Endothelial cell of umbilical vein (primary cell): ENCODE measurements at regions not wholly inside any gene's neighbourhood (a gene's known extent, or its start where the extent isn't known, plus 50 kb on each side); places are given as distances from the start of the nearest gene placed in this dataset.

Source experiments
- BruUV-seq: library from RNA; stranded (reverse); fragments of 400-500 nt; replicated peaks from 2 replicates; lab custom pipeline; 2021; lab: Mats Ljungman, UMichigan
- CTCF ChIA-PET: fragments of 300-600, 350-600 bp; sonication (Branson Sonifier 250); formaldehyde crosslinking; loops from one replicate; lab custom pipeline; 2021; ENCODE audit warnings: antibody characterized with exemption, inconsistent platforms; lab: Charles Lee
- POLR2A ChIA-PET: fragments of 300-600, 350-600 bp; sonication (Branson Sonifier 250); formaldehyde crosslinking; loops from one replicate; lab custom pipeline; 2021; ENCODE audit warnings: antibody characterized with exemption, inconsistent platforms; lab: Charles Lee
- DNase-seq: peaks from one replicate; pipeline ENCODE4 v3.0.0-alpha.2; 2011; ENCODE audit warnings: low read depth, low spot score
- FAIRE-seq: peaks from 2 replicates; lab custom pipeline; 2011; peaks lifted over from hg19 to GRCh38; lab: Jason Lieb, UNC
- H2AFZ ChIP-seq: 2 replicates; pipeline ENCODE4 v1.6.0; 2012; ENCODE audit warnings: low read depth, low read length, control low read depth, inconsistent platforms
- H3K27ac ChIP-seq: 2 replicates; pipeline ENCODE4 v1.5.1; 2011; ENCODE audit warnings: low read depth, mild to moderate bottlenecking, control low read depth, low read length, moderate library complexity; ENCODE audit not compliant: insufficient read depth
- H3K27me3 ChIP-seq, 2 experiments: 2 replicates each; pipeline versions ENCODE4 v1.6.0 to v1.6.1; 2011; ENCODE audit warnings: low read length in 2 of 2, mixed read lengths in 1 of 2; ENCODE audit not compliant: control insufficient read depth in 2 of 2, insufficient read depth in 2 of 2
- H3K36me3 ChIP-seq, 2 experiments: 2 replicates in 1 of 2; 3 replicates in 1 of 2; pipeline ENCODE4 v1.5.1; 2011; ENCODE audit warnings: low read length in 2 of 2, mild to moderate bottlenecking in 1 of 2, moderate library complexity in 1 of 2; ENCODE audit not compliant: control insufficient read depth in 2 of 2, insufficient read depth in 2 of 2; ENCODE audit errors: extremely low read depth in 1 of 2
- H3K4me1 ChIP-seq: 3 replicates; pipeline ENCODE4 v1.5.1; 2011; ENCODE audit warnings: mild to moderate bottlenecking, low read length; ENCODE audit not compliant: control insufficient read depth, insufficient read depth; ENCODE audit errors: extremely low read depth
- H3K4me2 ChIP-seq: 2 replicates; pipeline ENCODE4 v1.6.1; 2011; ENCODE audit warnings: low read length, control low read depth, mixed read lengths; ENCODE audit not compliant: insufficient read depth
- H3K4me3 ChIP-seq, 3 experiments: fragments of 200-600 bp in 1 of 3; sonication (generic), shearing (Covaris generic) in 1 of 3; replicated peaks in 1 of 3; 2 replicates each; pipeline ENCODE4 v1.5.1; 2011 to 2016; ENCODE audit warnings: control low read depth in 3 of 3, low read length in 3 of 3, mild to moderate bottlenecking in 2 of 3, inconsistent platforms in 1 of 3, low read depth in 1 of 3, moderate library complexity in 1 of 3; ENCODE audit not compliant: insufficient read depth in 1 of 3
- H3K79me2 ChIP-seq: 2 replicates; pipeline ENCODE4 v1.6.0; 2012; ENCODE audit warnings: low read length, inconsistent platforms; ENCODE audit not compliant: control insufficient read depth, insufficient read depth
- H3K9ac ChIP-seq: replicated peaks from 2 replicates; pipeline ENCODE3; 2011; ENCODE audit warnings: low read length, control low read depth; ENCODE audit not compliant: insufficient read depth; ENCODE audit errors: extremely low read depth
- H3K9me1 ChIP-seq: replicated peaks from 3 replicates; pipeline ENCODE4 v1.6.0; 2011; ENCODE audit warnings: mild to moderate bottlenecking, low read length; ENCODE audit not compliant: control insufficient read depth, insufficient read depth; ENCODE audit errors: extremely low read depth
- H3K9me3 ChIP-seq: replicated peaks from 2 replicates; pipeline ENCODE4 v1.5.1; 2012; ENCODE audit warnings: low read length, inconsistent platforms; ENCODE audit not compliant: control insufficient read depth, insufficient read depth
- H4K20me1 ChIP-seq: replicated peaks from 2 replicates; pipeline ENCODE3; 2011; ENCODE audit warnings: mild to moderate bottlenecking, low read length; ENCODE audit not compliant: control insufficient read depth, insufficient read depth; ENCODE audit errors: extremely low read depth
- EZH2 ChIP-seq: IDR thresholded peaks from 2 replicates; pipeline ENCODE4 v1.6.1; 2012; ENCODE audit warnings: borderline replicate concordance, low read depth, mild to moderate bottlenecking, moderate library complexity, low read length, inconsistent platforms; ENCODE audit not compliant: severe bottlenecking
- FOS ChIP-seq: IDR thresholded peaks from 2 replicates; pipeline ENCODE4 v1.6.1; 2011; ENCODE audit warnings: mild to moderate bottlenecking, low read length, moderate library complexity, borderline replicate concordance; ENCODE audit not compliant: insufficient read depth
- GATA2 ChIP-seq: IDR thresholded peaks from 2 replicates; pipeline ENCODE4 v1.7.0; 2011; ENCODE audit warnings: low read depth, mild to moderate bottlenecking, moderate library complexity, mixed read lengths, low read length; ENCODE audit not compliant: insufficient read length, insufficient read depth
- JUN ChIP-seq: IDR thresholded peaks from 2 replicates; pipeline ENCODE4 v1.6.1; 2011; ENCODE audit warnings: borderline replicate concordance, low read depth; ENCODE audit not compliant: insufficient read length, insufficient read depth
- MYC ChIP-seq: IDR thresholded peaks from one replicate; pipeline ENCODE4 v1.6.1; 2011; ENCODE audit warnings: mild to moderate bottlenecking, low read depth, low read length
- POLR2A ChIP-seq: IDR thresholded peaks from 2 replicates; pipeline ENCODE4 v1.6.1; 2012; ENCODE audit warnings: low read depth, mild to moderate bottlenecking, control low read depth, low read length
- POLR2AphosphoS5 ChIP-seq: IDR thresholded peaks from 2 replicates; pipeline ENCODE4 v1.6.1; 2012; ENCODE audit warnings: low read depth, mild to moderate bottlenecking, control low read depth, low read length, moderate library complexity; ENCODE audit not compliant: insufficient read depth
- dilution Hi-C: fragments of 300-500 bp; cut with MboI; formaldehyde crosslinking; loops from one replicate; pipeline ENCODE4 v1.15.0; 2019; ENCODE audit warnings: low sequenced_read_pairs; ENCODE audit not compliant: extremely low pct_ligation_motif_present
- intact Hi-C: fragments of 100-400 bp; cut with micrococcal nuclease; formaldehyde crosslinking; loops from one replicate; pipeline ENCODE4 v1.10.0; 2022
- TF ChIP-seq, protein P1 (sequence below), 2 donors: IDR thresholded peaks; 1 replicate in 1 of 2; 2 replicates in 1 of 2; pipeline ENCODE4 v1.5.1; 2011; ENCODE audit warnings: low read length in 2 of 2, mild to moderate bottlenecking in 2 of 2, moderate library complexity in 2 of 2, control low read depth in 1 of 2, inconsistent platforms in 1 of 2, low read depth in 1 of 2; ENCODE audit not compliant: insufficient read depth in 1 of 2; ENCODE audit errors: extremely low read depth in 1 of 2
- TF ChIP-seq, protein P2 (sequence below): IDR thresholded peaks from 2 replicates; pipeline ENCODE4 v1.6.1; 2011; ENCODE audit not compliant: insufficient read depth, insufficient read length

DNA sequence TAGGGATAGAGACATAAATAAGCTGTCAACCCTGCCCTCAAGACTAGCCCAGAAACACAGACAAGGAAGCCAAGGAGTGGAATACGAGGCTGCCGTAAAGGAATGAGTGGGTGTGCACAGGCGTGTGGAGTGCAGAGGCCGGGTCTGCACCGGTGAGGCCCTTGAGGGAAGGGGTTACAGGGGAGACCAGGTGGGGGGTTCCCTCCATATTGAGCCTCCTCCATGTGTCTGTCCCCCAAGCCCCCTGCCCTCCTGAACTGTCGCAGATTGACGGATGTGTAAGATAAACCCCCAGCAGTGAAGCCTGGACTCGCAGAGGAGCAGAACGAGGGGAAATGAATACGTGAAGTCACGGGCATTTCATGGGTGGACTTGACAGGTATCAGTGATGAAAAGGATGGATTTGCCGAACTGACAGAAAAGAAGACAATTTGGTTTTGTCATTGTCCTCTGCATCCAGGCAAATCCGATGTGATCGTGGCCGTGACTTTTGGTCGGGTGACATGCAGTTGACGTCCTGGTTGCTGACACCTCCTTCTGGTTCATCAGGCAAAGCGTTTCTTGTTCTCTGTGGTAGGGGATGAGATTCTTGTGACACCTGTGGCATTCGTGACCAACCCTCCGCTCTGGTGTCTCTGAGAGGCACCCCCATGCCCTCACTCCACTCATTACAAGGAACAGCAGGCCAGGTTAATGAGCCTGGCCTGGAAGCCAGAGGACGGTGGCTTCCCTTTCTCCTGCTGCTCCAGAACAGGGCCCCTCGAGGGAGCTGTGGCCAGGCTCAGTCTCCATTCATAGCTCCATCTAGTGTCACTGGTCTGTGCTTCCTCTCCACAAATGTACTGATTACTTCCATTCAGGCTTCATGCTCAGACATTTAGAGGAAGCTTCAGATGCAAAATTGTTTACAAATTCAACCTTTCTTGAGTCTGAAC is 223.1 kb upstream of the B3GAT1 start:
- Histone ChIP-seq H2AFZ (no peak overlapping the region), H3K27me3 (no peaks in the 10 kb centered on the region), H3K4me1 (no peaks in the 10 kb centered on the region), H3K4me3 (no peak overlapping the region), H3K9me1 (no peaks in the 10 kb centered on the region), H3K27ac (no peak overlapping the region), H3K36me3 (no peaks in the 10 kb centered on the region), H3K79me2 (no peaks in the 10 kb centered on the region), H3K9me3 (no peaks in the 10 kb centered on the region), H3K9ac (no peak overlapping the region), H3K4me2 (no peak overlapping the region), H4K20me1 (no peaks in the 10 kb centered on the region)
- no TSS peak for BruUV-seq
- ChIA-PET CTCF (no interaction called here), POLR2A (no interaction called here)
- dilution Hi-C loops (no loop called here), intact Hi-C loops (no loop called here)
- FAIRE-seq (no peak), DNase-seq (no peak)
- TF ChIP-seq EZH2, result no peak
- no peak for TF ChIP-seq MYC
- TF ChIP-seq POLR2A, result no peak
- no peak for TF ChIP-seq POLR2AphosphoS5
- TF ChIP-seq, protein P1, sequence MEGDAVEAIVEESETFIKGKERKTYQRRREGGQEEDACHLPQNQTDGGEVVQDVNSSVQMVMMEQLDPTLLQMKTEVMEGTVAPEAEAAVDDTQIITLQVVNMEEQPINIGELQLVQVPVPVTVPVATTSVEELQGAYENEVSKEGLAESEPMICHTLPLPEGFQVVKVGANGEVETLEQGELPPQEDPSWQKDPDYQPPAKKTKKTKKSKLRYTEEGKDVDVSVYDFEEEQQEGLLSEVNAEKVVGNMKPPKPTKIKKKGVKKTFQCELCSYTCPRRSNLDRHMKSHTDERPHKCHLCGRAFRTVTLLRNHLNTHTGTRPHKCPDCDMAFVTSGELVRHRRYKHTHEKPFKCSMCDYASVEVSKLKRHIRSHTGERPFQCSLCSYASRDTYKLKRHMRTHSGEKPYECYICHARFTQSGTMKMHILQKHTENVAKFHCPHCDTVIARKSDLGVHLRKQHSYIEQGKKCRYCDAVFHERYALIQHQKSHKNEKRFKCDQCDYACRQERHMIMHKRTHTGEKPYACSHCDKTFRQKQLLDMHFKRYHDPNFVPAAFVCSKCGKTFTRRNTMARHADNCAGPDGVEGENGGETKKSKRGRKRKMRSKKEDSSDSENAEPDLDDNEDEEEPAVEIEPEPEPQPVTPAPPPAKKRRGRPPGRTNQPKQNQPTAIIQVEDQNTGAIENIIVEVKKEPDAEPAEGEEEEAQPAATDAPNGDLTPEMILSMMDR (IDR thresholded peaks at IDR 0.05; ENCODE audit: extremely low read depth in 1 of 2, insufficient read depth in 1 of 2, low read depth in 1 of 2, low read length in 2 of 2), result no peak
- no peak for TF ChIP-seq JUN
- TF ChIP-seq GATA2, result no peak
- TF ChIP-seq FOS, result no peak
- TF ChIP-seq, protein P2, sequence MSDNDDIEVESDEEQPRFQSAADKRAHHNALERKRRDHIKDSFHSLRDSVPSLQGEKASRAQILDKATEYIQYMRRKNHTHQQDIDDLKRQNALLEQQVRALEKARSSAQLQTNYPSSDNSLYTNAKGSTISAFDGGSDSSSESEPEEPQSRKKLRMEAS, result no peak
